ENCODE measurements at regions not wholly inside any gene's neighbourhood (a gene's known extent, or its start where the extent isn't known, plus 50 kb on each side); places are given as distances from the start of the nearest gene placed in this dataset.
"Not testable (repeated sequence)": the region's sequence is repeated elsewhere in the genome, so short reads cannot be mapped to it uniquely, and the experiment has no call there.

DNA sequence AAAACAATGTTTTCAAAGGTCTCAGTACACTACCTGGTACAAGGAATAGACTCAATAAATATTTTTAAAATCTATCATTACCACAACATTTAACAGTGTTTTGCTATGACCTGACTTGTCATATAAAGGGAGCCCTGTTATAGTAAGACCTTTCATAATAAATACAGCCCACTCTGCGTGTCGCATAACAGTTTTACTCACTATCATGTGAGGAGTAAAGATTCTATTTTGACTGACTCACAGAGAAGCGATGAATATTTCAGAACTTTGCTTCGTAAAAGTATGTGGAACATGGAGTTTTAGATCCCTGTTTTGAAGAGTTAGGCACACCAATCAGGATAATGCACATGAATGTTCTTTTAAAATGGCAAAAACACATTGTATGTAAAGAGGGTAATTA lies 531.2 kb downstream of the KCNA4 start:
- DNase-seq (ENCODE audit: low read depth), result no peak

DNA sequence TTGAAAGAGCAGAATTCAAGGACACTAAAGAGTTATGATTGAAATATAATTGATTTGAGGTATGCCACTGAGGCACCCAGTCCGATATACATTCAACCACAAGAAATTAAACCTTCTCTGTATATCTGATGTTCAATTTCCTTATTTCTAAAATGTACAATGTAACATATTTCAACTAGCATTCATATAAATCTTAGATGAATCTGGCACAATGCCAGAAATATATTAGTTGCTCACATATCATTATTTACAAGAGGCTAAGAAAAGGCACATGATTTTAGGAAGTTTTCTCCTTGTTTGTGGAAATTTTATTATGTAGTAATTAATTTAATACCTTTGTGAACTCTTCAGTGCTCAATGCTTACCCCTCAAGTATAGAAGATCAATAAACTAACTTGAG lies 532.3 kb downstream of the KCNA4 start:
- no peak for DNase-seq (ENCODE audit: low read depth)

DNA sequence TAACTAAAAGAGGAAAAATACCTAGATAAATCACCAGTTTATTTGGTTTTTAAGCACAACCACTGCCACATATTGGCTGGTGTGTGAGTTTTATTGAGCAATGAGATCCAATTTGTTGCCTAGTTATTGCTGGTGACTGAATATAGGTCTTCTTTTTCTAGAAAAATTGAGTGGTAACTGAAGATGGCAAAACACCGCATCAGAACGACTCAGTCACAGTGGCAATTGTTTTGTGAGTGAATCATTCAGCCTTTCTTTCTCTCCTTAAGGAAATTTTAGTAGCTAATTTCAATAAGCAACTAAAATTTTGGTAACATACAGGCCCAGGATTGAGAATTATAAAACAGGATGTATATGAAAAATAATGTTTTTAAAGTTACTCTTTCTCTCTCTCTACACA lies 533.0 kb downstream of the KCNA4 start:
- no peak for DNase-seq (ENCODE audit: low read depth)

DNA sequence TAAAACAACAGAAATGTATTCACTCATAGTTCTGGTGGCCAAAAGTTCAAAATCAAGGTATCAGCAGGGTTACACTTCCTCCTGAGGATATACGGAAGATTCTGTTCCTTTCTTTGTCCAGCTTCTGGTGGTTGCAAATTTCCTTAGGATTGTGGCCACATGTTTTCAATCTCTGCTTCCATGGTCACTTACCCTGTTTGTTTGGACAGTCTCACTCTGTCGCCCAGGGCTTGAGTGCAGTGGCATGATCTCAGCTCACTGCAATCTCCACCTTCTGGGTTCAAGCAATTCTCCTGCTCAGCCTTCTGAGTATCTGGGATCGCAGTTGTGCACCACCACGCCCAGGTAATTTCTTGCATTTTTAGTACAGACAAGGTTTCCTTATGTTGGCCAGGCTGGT lies 534.3 kb downstream of the KCNA4 start:
- no peak for DNase-seq (ENCODE audit: low read depth)

DNA sequence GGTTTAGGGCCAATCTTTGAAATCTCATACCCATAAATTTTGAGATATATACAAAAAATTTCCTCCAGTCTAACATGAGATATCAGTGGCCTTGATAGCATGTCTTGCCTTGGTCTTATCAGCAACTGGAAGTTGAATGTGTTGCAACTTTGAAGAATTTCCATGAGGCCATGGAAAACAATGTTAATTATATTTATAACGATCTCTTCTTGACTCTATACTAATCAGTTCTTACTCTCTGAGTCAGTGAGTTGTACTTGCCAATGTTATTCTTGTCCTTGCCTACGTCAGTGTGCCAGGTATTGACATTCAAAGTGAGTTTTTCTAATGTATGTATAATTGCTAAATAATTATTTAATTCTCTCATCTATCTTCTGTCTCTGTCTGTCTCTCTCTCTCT lies 535.1 kb downstream of the KCNA4 start:
- no peak for DNase-seq (ENCODE audit: low read depth)

DNA sequence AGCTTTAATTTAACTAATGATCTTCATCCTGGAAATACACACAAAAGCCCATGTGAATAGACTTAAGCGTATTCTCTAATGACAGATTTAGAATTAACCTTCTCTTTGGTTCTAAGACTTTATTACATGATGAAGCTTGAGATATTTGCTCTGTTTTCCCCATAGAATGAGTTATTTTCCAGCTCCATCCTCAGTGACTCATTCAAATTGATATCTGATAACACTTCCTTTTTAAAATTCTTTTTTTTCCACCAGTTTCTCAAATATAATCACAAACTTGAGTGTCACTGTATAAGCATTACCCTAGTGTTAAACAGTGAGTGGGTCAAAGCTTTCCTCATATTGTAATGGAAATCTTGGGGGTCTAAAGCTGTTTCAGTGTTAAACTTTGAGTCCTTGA lies 535.8 kb downstream of the KCNA4 start:
- no peak for DNase-seq (ENCODE audit: low read depth)

DNA sequence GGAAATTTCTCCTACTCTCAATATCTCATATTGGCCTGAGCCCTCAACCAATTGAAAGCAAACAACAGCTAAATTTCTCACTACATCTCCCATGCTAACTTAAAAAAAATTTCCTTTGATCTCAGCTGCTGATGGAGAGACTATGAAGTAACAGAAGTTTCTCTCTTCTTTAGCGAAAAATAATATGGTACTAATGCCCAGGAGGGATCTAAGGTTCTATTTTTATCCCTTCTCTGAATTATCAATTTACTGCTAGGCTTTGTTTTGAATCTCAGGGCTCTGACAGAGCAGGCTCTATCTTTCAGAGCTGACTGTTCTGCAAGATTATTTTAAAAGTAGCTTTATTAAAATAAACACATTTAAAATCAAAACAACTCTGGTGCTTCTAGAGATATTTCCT lies 558.6 kb downstream of the KCNA4 start:
- DNase-seq (ENCODE audit: low read depth), result no peak

DNA sequence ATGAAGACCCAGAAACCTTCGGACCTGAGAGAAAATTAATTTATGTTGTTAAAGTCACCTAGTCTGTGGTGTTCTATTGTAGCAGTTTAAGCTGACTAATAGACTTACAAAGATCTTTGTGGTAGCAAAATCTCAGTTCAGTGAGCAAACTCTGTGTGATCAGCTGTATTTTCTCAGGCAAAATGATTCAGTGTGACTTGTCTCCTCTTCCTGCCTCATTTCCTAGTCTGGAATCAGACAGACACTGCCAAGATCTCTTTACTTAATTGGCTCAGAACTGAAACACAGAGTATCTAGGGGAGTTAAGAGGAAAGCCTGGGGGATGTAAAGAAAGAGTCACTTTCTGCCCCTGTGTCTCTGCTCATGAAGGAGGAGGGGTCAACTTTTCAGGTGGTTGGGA lies 564.7 kb downstream of the KCNA4 start:
- DNase-seq (ENCODE audit: low read depth), result peak; percentile 38

DNA sequence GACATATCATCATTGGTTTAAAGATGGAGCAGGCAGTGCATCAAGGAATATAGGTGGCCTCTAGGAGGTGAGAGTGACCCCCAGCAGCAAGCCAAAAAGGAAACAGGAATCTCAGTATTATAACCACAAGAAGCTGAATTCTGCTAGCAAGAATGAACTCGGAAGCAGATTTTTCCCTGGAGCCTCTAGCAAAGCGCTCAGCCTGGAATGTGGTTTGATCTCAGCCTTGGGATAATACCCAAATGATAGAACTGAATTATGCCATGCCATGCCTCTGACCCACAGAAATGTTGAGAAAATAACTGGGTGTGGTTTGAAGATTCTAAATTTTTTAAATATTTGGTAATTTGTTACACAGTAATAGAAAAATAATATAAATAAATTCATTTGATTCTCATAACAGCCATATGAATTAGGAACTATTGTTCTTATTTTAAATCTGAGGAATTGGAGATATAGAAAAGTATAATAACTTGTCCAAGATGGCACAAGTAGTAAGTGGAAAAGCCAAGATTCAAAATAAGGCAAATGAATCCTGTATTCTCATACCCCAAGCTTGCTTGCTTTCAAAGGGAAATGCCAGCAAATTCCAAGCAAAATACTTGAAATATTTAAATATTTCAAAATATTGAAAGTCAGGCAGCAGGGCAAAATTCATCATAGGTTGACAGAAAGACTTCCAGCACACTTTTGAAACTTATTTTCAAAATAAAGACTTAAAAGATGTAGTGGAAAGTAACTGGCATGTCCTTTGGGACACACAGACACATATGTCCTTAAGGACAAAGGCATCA lies 567.4 kb downstream of the KCNA4 start:
- DNase-seq (ENCODE audit: low read depth), result peak; percentile 21

DNA sequence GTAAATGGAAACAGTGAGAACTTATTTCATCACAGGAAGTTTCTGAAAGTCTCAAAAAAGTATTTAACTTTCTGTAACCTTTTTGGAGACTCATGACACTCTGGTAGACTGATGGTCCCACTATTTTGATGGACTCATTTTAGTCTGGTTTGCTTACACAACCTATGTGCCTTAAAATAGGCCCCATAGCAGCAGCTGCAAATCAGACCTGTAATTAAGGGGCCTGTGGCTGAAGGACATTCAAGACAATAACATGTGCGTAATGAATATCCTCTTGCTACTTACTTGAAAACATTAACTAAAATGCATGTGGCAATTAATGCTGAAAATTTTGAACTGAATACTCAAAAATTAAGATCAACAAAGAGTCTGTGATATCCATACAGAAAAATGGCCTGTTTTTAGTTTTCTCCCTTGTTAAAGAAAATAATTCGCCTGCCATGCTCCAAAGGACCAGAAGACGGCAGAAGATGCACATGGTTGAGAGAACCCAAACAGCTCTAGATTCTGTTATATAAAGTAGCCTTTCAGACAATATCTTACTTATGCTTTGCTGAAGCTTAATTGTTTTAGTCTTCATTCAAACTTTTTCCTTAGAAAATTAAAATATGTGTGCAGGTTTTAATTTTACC lies 568.5 kb downstream of the KCNA4 start:
- no peak for DNase-seq (ENCODE audit: low read depth)

DNA sequence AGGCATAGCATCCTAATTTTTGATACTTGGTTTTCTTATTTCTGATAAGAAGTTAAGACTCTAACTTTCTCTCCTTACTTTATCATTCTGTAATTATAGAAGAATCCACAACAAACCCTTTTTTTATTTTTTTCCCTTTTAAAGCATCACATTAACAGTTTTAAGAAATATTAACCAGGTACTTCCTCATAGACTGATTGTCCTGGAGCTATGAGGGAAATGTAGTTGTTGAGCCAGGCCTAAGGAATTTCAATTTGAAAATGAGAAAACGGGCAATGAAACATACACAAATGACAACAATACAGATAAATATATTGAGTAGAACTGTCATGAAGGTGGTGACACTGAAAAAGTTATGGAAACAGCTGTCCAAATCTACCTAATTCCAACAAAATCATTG lies 569.0 kb downstream of the KCNA4 start:
- no peak for DNase-seq (ENCODE audit: low read depth)

DNA sequence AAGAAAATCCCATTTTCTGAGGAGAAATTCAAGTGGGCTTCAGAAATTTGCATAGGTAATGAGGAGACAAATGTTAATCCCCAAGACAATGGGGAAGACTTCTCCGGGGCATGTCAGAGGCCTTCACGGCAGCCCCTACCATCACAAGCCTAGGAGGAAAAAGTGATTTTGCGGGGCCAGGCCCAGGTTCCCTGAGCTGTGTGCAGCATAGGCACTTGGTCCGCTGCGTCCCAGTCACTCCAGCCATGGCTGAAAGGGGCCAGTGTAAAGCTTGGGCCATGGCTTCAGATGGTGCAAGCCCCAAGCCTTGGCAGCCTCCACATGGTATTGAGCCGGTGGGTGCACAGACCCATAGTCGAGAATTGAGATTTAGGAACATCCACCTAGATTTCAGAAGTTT lies 570.7 kb downstream of the KCNA4 start:
- no peak for DNase-seq (ENCODE audit: low read depth)

DNA sequence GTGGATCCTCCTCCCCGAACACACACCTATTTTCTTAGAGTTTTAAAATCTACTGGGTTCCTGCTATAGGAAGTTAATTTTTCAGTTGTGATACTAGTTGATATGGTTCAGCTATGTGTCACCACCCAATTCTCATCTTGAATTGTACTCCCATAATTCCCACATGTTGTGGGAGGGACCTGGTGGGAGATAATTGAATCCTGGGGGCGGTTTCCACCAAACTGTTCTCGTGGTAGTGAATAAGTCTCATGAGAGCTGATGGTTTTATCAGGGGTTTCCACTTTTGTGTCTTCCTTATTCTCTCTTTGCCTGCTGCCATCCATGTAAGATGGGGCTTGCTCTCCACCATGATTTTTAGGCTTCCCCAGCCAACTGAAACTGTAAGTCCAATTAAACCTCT lies 571.6 kb downstream of the KCNA4 start:
- DNase-seq (ENCODE audit: low read depth), result not testable (repeated sequence)

DNA sequence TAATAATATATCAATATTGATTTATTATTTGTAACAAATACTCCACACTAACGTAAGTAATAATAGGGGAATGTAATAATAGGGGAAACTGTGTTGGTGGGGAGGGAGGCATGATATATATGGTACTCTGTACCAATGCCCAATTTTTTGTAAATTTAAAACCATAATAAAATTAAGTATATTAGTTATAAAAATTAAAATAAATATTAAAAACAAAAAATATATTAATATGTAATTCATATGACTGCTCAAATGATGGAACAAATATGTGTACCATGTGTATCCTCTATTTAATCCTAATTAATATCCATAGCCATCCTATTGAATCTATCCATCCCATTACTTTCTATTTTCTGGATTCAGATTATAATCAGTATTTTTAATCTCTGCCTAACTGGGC lies 578.0 kb downstream of the KCNA4 start:
- DNase-seq (ENCODE audit: low read depth), result no peak

DNA sequence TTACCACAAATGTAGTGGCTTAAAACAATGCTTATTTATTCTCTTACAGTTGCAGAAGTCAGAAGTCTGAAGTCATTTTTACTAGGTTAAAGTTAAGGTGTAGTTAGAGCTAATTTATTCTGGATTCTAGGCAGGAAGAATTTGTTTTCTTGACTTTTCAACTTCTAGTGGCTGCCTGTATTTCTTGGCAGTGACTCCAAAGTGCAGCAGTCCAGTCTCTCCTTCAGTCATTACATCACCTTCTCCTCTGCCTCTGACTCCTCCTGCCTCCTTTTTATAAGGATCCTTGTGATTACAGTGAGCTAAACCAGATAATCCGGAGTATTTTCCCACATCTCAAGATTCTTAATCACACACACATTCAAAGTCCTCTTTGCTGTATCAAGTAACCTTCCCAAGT lies 581.4 kb downstream of the KCNA4 start:
- no peak for DNase-seq (ENCODE audit: low read depth)

DNA sequence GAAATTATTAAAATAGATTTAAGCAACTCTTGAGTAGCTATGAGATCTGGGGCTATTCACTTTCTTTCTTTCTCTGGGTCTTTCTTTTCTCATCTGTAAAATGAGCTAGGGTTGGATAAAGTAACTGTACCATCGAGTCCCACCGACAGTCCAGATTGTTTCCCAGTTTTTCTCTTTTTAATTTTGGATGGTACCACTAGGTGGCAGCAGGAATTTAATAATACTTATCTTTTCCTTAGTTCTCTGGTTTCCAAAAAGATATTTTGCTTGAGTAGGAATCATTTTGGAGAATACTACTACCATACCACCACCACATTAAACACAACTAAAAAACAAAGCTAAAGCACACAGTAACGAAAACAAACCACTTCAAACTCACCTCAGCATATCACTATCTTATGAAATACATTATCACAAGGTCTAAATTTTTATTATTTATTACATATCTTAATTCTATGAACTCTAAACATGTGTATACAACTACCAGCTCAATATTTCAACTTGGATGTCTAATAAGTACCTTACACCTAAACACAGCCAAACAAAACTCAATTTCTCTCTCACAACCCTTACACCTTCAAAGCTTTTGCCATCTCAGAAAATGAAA lies 584.0 kb downstream of the KCNA4 start:
- DNase-seq (ENCODE audit: low read depth), result no peak

DNA sequence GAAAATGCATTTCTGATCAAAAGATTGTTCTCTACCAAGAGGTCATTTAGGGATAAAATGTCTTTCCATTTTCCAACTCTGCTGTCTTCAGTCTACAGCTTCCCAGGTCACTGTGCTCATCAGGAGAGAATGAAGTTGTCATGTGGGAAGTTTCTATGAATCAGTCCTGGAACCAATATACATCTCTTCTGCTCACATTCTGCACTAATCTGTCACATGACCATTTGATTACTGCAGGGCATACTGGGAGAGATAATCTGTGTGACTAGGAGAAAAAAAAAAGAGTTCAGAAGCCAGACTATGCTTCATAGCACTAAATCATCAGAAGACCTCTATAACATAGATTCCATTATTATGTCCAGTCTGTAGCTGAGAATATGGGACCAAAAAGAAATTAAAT lies 611.5 kb downstream of the KCNA4 start:
- DNase-seq (ENCODE audit: low read depth), result no peak

DNA sequence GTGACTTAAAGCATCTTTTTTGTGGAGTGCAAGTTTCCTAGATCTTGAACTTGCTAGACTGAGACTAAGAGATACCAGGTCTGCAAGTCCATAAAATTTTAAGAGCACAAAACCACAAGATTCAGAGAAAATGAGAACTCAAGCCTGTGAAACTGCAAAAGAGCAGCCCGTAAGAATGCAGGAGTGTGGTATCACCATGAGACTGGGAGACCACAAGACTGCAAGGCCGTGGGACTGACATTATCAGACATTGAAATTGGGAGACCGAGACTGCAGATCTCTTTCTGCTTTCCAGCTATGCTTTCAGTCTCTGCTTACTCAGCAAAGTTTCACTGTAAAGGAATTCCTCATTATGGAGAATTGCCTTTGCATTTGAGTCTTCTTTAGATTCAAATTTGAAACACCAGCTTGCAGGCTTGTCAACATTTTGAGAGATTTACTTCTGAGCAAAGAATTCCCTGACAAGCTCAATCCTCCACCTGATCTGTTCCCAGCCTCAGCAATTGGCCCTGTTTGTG lies 621.2 kb downstream of the KCNA4 start:
- DNase-seq (ENCODE audit: low read depth), result no peak

DNA sequence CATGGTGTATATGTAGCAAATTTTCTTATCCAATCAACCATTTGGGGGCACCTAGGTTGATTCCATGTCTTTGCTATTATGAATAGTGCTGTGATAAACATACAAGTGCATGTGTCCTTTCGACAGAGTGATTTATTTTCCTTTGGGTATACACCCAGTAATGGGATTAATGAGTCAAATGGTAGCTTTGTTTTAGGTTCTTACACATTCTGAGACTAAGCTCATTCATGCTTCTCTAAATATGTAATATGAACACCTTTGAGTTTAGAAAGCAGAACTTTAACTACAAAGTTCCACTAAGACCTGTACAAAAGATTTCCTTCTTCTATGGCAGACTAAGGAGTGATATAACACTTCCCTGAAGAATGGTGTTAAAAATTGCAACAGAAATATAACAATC lies 627.0 kb downstream of the KCNA4 start:
- DNase-seq (ENCODE audit: low read depth), result no peak

DNA sequence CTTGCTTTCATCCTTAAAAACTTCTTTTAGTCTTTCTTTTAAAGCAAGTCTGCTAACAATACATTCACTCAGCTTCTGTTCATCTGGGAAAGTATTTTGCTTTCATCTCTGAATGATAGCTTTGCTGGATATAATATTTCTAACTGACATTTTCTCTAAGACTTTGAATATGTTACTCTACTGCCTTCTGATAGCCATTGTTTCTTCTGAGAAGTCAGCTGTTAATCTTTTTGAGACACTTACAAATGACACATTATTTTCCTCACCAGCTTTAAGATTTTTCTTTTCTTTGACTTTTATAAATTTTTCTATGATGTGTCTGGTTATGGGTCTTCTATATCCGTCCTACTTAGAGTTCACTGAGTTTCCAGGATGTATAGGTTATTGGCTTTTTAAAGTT lies 643.1 kb downstream of the KCNA4 start:
- no peak for DNase-seq (ENCODE audit: low read depth)

DNA sequence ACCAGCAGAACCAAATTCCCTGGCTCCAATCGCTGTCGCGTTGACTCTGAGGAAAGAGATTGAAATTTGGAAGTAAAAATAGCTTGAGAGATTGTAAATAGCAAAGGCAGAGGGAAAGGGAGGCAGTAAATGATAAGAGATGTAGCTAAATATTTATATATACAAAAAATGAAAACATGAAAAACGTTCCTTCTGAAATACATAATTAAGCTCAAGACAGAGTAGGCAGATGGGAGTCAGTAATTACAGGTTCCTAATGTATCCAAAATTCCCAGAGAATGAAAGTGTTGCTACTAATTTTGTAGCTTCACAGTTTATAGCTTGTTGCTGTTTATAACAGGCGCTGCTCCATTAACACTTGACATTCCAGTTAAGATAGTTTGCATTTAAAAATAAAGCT lies 648.7 kb downstream of the KCNA4 start:
- no peak for DNase-seq (ENCODE audit: low read depth)

DNA sequence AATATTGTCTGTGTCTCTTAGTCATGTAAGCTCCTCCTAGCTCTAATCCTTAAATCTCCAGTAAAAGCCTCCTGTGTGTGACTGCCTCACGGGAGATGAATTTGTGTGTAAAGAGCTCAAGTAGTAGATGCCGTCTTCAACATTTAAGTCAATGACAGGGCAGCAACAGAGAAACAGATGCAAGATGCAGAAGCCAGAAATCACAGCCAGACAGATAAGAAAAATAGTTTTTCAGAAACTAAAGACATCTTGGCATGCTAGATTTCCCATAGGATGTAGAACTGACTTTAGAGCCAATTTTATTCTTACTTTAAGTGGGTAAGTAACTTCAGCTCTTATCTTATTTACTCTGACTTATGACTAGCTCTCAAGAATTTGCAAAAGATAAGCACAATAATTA lies 652.8 kb downstream of the KCNA4 start:
- no peak for DNase-seq (ENCODE audit: low read depth)

DNA sequence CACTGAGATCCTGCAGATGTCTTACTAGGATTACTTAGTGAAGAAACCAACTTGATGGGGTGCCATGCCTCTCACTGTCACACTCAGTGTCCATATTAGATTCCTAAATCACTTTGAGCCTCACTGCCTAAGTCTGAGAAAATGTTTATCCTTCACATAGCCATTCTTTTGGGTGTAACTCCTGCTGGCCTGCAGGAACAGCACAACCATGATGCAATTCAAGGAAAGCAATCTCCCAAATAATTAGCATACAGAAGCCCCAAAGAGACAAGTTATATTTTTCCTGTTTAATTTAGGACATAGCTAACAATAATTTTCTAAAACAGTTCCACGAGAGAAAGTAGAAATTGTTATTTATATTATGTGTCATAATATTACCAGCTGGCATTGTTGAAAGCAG lies 655.5 kb downstream of the KCNA4 start:
- DNase-seq (ENCODE audit: low read depth), result no peak
